Endothelial cell (in vitro differentiated cells): ENCODE measurements at regions not wholly inside any gene's neighbourhood (a gene's known extent, or its start where the extent isn't known, plus 50 kb on each side); places are given as distances from the start of the nearest gene placed in this dataset.
A peak's percentile ranks its signal among the peaks of the same experiment; 100 is the strongest.

Source experiments
- DNase-seq: peaks from one replicate; pipeline ENCODE4 v3.0.0; 2021; ENCODE audit warnings: low spot score
- H3K27ac Mint-ChIP-seq: one replicate; pipeline ENCODE4 v1.8.0; 2021; ENCODE audit warnings: mixed read lengths, inconsistent platforms; ENCODE audit not compliant: unreplicated experiment
- H3K27me3 Mint-ChIP-seq: one replicate; pipeline ENCODE4 v1.8.0; 2021; ENCODE audit warnings: mild to moderate bottlenecking, moderate library complexity, mixed read lengths, inconsistent platforms; ENCODE audit not compliant: unreplicated experiment
- H3K36me3 Mint-ChIP-seq: one replicate; pipeline ENCODE4 v1.8.0; 2021; ENCODE audit warnings: mild to moderate bottlenecking, low read depth, mixed read lengths, inconsistent platforms; ENCODE audit not compliant: unreplicated experiment
- H3K4me1 Mint-ChIP-seq: one replicate; pipeline ENCODE4 v1.8.0; 2021; ENCODE audit warnings: mild to moderate bottlenecking, mixed read lengths, inconsistent platforms; ENCODE audit not compliant: unreplicated experiment
- H3K4me3 Mint-ChIP-seq: one replicate; pipeline ENCODE4 v1.8.0; 2021; ENCODE audit warnings: mild to moderate bottlenecking, mixed read lengths, inconsistent platforms; ENCODE audit not compliant: unreplicated experiment
- H3K9me3 Mint-ChIP-seq: one replicate; pipeline ENCODE4 v1.8.0; 2021; ENCODE audit warnings: mixed read lengths, inconsistent platforms; ENCODE audit not compliant: unreplicated experiment
- TF ChIP-seq, protein P1 (sequence below): fragments of 200-600 bp; sonication (generic); IDR thresholded peaks from one replicate; pipeline ENCODE4 v1.5.0; 2021; ENCODE audit warnings: antibody characterized with exemption; ENCODE audit not compliant: unreplicated experiment

DNA sequence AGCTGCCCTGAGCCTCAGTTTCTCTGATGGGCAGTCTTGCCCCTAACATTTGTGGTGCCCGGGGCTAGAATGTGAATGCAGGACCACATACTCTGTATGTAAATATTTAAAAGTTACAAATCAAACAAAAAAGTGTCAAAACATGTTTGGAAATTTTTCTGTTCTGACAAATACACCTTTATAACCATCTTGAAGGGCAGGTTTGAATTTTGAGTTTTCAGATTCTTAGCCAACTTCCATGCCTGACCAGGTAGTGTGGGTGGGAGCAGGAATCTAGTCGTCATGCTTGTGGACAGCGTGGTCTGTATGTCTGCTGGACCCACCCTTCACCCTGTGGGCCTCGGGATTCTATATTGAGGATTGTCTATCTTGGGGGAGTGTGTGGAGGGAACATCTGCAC is 325.1 kb downstream of the SOX4 start:
- TF ChIP-seq, protein P1, sequence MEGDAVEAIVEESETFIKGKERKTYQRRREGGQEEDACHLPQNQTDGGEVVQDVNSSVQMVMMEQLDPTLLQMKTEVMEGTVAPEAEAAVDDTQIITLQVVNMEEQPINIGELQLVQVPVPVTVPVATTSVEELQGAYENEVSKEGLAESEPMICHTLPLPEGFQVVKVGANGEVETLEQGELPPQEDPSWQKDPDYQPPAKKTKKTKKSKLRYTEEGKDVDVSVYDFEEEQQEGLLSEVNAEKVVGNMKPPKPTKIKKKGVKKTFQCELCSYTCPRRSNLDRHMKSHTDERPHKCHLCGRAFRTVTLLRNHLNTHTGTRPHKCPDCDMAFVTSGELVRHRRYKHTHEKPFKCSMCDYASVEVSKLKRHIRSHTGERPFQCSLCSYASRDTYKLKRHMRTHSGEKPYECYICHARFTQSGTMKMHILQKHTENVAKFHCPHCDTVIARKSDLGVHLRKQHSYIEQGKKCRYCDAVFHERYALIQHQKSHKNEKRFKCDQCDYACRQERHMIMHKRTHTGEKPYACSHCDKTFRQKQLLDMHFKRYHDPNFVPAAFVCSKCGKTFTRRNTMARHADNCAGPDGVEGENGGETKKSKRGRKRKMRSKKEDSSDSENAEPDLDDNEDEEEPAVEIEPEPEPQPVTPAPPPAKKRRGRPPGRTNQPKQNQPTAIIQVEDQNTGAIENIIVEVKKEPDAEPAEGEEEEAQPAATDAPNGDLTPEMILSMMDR = no peak
- no peaks in the 10 kb centered on the region for H3K9me3 Mint-ChIP-seq
- H3K4me3 Mint-ChIP-seq = peak overlapping the region; percentile 66
- no peak overlapping the region for H3K27ac Mint-ChIP-seq
- peaks cover 12% of the 10 kb centered on the region for H3K27me3 Mint-ChIP-seq
- H3K4me1 Mint-ChIP-seq = peaks cover 10% of the 10 kb centered on the region
- DNase-seq = no peak
- peaks cover 12% of the 10 kb centered on the region for H3K36me3 Mint-ChIP-seq

DNA sequence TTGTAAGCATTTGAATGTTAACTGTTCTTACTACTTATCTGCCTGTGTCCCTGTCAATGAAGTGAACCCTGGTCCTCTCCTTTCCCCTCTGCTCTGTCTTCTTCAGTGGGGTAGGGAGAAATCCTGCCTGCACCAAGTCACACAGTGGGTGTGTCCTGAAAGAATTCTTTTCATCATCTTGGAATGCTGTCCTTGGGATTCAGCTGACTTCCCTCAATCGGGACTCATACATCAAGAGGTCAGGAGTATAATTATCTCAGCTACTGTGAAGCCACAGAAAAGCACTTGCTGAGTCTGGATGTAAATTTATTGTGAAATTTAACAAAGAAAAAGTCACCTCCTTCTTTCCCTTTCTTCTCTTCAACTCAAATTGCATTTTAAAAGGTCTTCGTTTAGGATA is 328.5 kb downstream of the SOX4 start:
- TF ChIP-seq, protein P1 = no peak
- Mint-ChIP-seq H3K4me1 (peaks cover 8% of the 10 kb centered on the region), H3K9me3 (no peaks in the 10 kb centered on the region), H3K27me3 (peaks cover 11% of the 10 kb centered on the region), H3K27ac (peak overlapping the region; percentile 43), H3K4me3 (no peak overlapping the region), H3K36me3 (peaks cover 10% of the 10 kb centered on the region)
- DNase-seq = no peak

DNA sequence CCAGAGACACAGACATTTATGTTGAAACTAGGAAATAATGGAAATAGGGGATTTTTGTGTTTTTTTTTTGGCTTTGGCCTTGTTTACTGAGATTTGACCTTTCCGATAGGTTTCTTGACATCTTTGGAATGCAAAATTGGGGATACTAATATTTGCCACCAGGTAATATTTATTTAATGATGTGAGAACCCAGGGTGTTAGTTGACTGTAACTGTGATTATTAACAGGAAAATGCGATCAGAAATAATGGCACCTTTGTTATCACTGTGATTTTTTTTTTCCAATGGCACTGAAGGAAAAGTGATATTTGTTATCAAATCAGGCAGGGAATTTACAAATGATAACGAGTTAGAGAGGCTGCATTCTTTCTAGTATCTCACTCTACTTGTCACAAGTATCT is 330.5 kb downstream of the SOX4 start:
- Mint-ChIP-seq H3K9me3 (no peaks in the 10 kb centered on the region), H3K27ac (no peak overlapping the region), H3K4me1 (peaks cover 20% of the 10 kb centered on the region), H3K4me3 (no peak overlapping the region), H3K27me3 (peaks cover 9% of the 10 kb centered on the region), H3K36me3 (peaks cover 12% of the 10 kb centered on the region)
- no peak for DNase-seq
- TF ChIP-seq, protein P1 = no peak

GRCh38 chr6:21928827-21929226 is 335.3 kb downstream of the SOX4 start:
- H3K27ac Mint-ChIP-seq = peak overlapping the region; percentile 7
- H3K27me3 Mint-ChIP-seq = peaks cover 4% of the 10 kb centered on the region
- TF ChIP-seq, protein P1 = no peak
- peak overlapping the region; percentile 44 for H3K4me3 Mint-ChIP-seq
- H3K36me3 Mint-ChIP-seq = peaks cover 19% of the 10 kb centered on the region
- no peaks in the 10 kb centered on the region for H3K9me3 Mint-ChIP-seq
- DNase-seq = no peak
- H3K4me1 Mint-ChIP-seq = peaks cover 25% of the 10 kb centered on the region

GRCh38 chr6:21931641-21932335 is 338.2 kb downstream of the SOX4 start:
- DNase-seq = no peak

More at GRCh38 chr6:21931641-21932335, 338.2 kb downstream of the SOX4 start:
- Mint-ChIP-seq H3K4me1 (peaks cover 30% of the 10 kb centered on the region), H3K9me3 (peaks cover 8% of the 10 kb centered on the region), H3K27ac (no peak overlapping the region), H3K4me3 (no peak overlapping the region), H3K27me3 (peaks cover 2% of the 10 kb centered on the region), H3K36me3 (peaks cover 12% of the 10 kb centered on the region)
- TF ChIP-seq, protein P1 = no peak
